ENCODE measurements at regions not wholly inside any gene's neighbourhood (a gene's known extent, or its start where the extent isn't known, plus 50 kb on each side); places are given as distances from the start of the nearest gene placed in this dataset.

DNA sequence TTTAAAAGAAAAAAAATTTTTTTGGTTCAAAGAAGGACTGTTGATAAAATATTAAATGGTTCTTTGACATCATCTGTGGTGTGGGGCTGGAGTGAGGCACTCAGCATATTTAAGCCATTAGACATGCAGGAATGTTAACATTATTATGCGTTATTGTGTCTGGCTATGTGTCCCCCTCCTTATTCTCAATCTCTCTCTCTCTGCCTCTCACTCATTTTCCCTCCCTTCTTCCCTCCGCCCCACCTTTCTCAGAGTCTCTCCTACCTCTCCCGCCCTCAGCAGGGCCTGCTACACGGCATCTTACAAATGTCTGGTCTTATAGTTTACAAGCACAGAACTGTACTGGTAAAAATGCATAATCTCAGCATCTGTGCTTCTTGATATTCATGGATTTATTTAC lies 287.8 kb upstream of the TMEM161B start:
- Histone ChIP-seq H2BK15ac (ENCODE audit: low read length) (no peak overlapping the region), H4K20me1 (replicated peaks in 1 of 2; ENCODE audit: control insufficient read depth in 1 of 2, insufficient read depth in 2 of 2, low read length in 2 of 2) (no peaks in the 10 kb centered on the region), H2AK5ac (ENCODE audit: low read depth, low read length) (no peak overlapping the region), H2BK20ac (ENCODE audit: low read length) (no peak overlapping the region), H3K4me2 (ENCODE audit: insufficient read depth in 1 of 2, low read depth in 2 of 2, low read length in 2 of 2) (no peak overlapping the region), H3K36me3 (ENCODE audit: control insufficient read depth in 2 of 4, insufficient read depth in 4 of 4, low read length in 3 of 4) (no peaks in the 10 kb centered on the region), H3K23me2 (ENCODE audit: low read depth, low read length) (no peaks in the 10 kb centered on the region), H3K79me1 (ENCODE audit: low read depth, low read length) (no peaks in the 10 kb centered on the region), H2BK120ac (replicated peaks; ENCODE audit: low read depth, low read length) (no peak overlapping the region), H3K18ac (ENCODE audit: extremely low read depth, low read length) (no peak overlapping the region), H4K91ac (replicated peaks; ENCODE audit: insufficient read length, low read length) (no peak overlapping the region), H3K9ac (replicated peaks in 1 of 4; ENCODE audit: extremely low read depth in 1 of 4, low read depth in 3 of 4, low read length in 3 of 4) (no peak overlapping the region), H3K56ac (replicated peaks; ENCODE audit: insufficient read length, low read depth, low read length) (no peak overlapping the region), H4K8ac (ENCODE audit: extremely low read depth, insufficient read depth, low read length) (no peak overlapping the region), H4K5ac (ENCODE audit: insufficient read length, low read depth, low read length) (no peak overlapping the region), H3K4me3 (ENCODE audit: extremely low read depth in 1 of 4, insufficient read depth in 2 of 4, low read depth in 3 of 4, low read length in 4 of 4) (no peak overlapping the region), H3K14ac (ENCODE audit: insufficient read length) (no peak overlapping the region), H2AFZ (ENCODE audit: low read length) (no peak overlapping the region), H3K4ac (replicated peaks; ENCODE audit: insufficient read length, low read depth, low read length) (no peak overlapping the region), H3K9me3 (ENCODE audit: insufficient read depth in 2 of 2, low read depth in 1 of 2, low read length in 1 of 2) (no peaks in the 10 kb centered on the region), H3K4me1 (replicated peaks in 1 of 4; ENCODE audit: control insufficient read depth in 3 of 4, insufficient read depth in 4 of 4, low read length in 3 of 4) (peaks cover 0 to 2% (median 0%) of the 10 kb centered on the region in 4 experiments; a peak in 2 of 7 replicates), H2BK5ac (ENCODE audit: low read depth, low read length) (no peak overlapping the region), H3K27me3 (replicated peaks in 1 of 4; ENCODE audit: control insufficient read depth in 3 of 4, extremely low read depth in 1 of 4, insufficient read depth in 3 of 4, low read length in 3 of 4) (no peaks in the 10 kb centered on the region), H2BK12ac (ENCODE audit: low read depth, low read length) (no peak overlapping the region), H3K23ac (ENCODE audit: insufficient read length) (no peak overlapping the region), H3K79me2 (ENCODE audit: control insufficient read depth in 1 of 2, insufficient read depth in 2 of 2, low read length in 2 of 2) (no peaks in the 10 kb centered on the region), H3K27ac (ENCODE audit: low read depth, low read length) (no peak overlapping the region)
- TF ChIP-seq KDM1A (IDR thresholded peaks at IDR 0.05; ENCODE audit: borderline replicate concordance, low read length) (no peak), CBX8 (IDR thresholded peaks at IDR 0.05; ENCODE audit: borderline replicate concordance, low read depth, low read length) (no peak), CREB1 (IDR thresholded peaks at IDR 0.05) (no peak), CHD1 (IDR thresholded peaks at IDR 0.05; ENCODE audit: low read depth, low read length) (no peak), POU5F1 (IDR thresholded peaks at IDR 0.05; ENCODE audit: low read depth, low read length) (no peak), BCL11A (IDR thresholded peaks at IDR 0.05; ENCODE audit: low read depth in 2 of 2, low read length in 2 of 2) (no peak), SP4 (IDR thresholded peaks at IDR 0.05; ENCODE audit: low read length) (no peak), SIRT6 (IDR thresholded peaks at IDR 0.05; ENCODE audit: low read length) (no peak)
- TF ChIP-seq, protein P1, sequence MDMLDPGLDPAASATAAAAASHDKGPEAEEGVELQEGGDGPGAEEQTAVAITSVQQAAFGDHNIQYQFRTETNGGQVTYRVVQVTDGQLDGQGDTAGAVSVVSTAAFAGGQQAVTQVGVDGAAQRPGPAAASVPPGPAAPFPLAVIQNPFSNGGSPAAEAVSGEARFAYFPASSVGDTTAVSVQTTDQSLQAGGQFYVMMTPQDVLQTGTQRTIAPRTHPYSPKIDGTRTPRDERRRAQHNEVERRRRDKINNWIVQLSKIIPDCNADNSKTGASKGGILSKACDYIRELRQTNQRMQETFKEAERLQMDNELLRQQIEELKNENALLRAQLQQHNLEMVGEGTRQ (IDR thresholded peaks at IDR 0.05; ENCODE audit: low read length): no peak
- 28% methylated on average over 4 of the region's 4 CpGs; no CpG with 5 or more reads in 1 of the 2 experiments for WGBS, 2 experiments (ENCODE audit: extremely low coverage in 1 of 2, insufficient coverage in 1 of 2, insufficient read length in 1 of 2, insufficient replicate concordance in 2 of 2, low coverage in 1 of 2, low lambda C conversion rate in 2 of 2, missing lambda C conversion rate in 1 of 2)
- POLR2A ChIA-PET (ENCODE audit: partially characterized antibody): interaction anchor here (0.6 kb wide), 1 partner anchor 27 kb away, joined by 3 read pairs; no protein-coding TSS in a partner anchor
- CTCF ChIA-PET (ENCODE audit: partially characterized antibody): no interaction called here
- peak; percentile 19 for FAIRE-seq
- DNase-seq (ENCODE audit: low read depth in 1 of 2, low spot score in 2 of 2): peak in 1 of 2 experiments; percentile 44
